ENCODE measurements at regions not wholly inside any gene's neighbourhood (a gene's known extent, or its start where the extent isn't known, plus 50 kb on each side); places are given as distances from the start of the nearest gene placed in this dataset.
"Not testable (repeated sequence)": the region's sequence is repeated elsewhere in the genome, so short reads cannot be mapped to it uniquely, and the experiment has no call there.

- DNase-seq = no peak
Observed at GRCh38 chr7:87007038-87007437, 52.4 kb downstream of the ELAPOR2 start.

GRCh38 chr7:87004956-87005355 is 54.5 kb downstream of the ELAPOR2 start:
- DNase-seq = no peak

GRCh38 chr7:87003872-87004798 is 55.3 kb downstream of the ELAPOR2 start:
- no peak for DNase-seq

- DNase-seq = no peak
Observed at GRCh38 chr7:87001214-87001613, 58.2 kb downstream of the ELAPOR2 start.

- DNase-seq = no peak
Observed at GRCh38 chr7:87000344-87000743, 59.1 kb downstream of the ELAPOR2 start.

- DNase-seq = no peak
Observed at GRCh38 chr7:86999750-87000149, 59.7 kb downstream of the ELAPOR2 start.

GRCh38 chr7:86995814-86996213 is 63.6 kb downstream of the ELAPOR2 start:
- DNase-seq = no peak

- DNase-seq = no peak
Observed at GRCh38 chr7:86995052-86995725, 64.3 kb downstream of the ELAPOR2 start.

- no peak for DNase-seq
Observed at GRCh38 chr7:86991771-86992191, 67.7 kb downstream of the ELAPOR2 start.

- no peak for DNase-seq
Observed at GRCh38 chr7:86991093-86991769, 68.2 kb downstream of the ELAPOR2 start.

GRCh38 chr7:86989407-86989806 is 70.0 kb downstream of the ELAPOR2 start:
- DNase-seq = no peak

GRCh38 chr7:86987834-86988233 is 71.6 kb downstream of the ELAPOR2 start:
- DNase-seq = not testable (repeated sequence)

GRCh38 chr7:86987358-86987757 is 72.1 kb downstream of the ELAPOR2 start:
- DNase-seq = not testable (repeated sequence)

- DNase-seq = not testable (repeated sequence)
Observed at GRCh38 chr7:86985342-86985741, 74.1 kb downstream of the ELAPOR2 start.

- not testable (repeated sequence) for DNase-seq
Observed at GRCh38 chr7:86983654-86984053, 75.8 kb downstream of the ELAPOR2 start.

GRCh38 chr7:86981937-86982336 is 77.5 kb downstream of the ELAPOR2 start:
- not testable (repeated sequence) for DNase-seq

GRCh38 chr7:86981127-86981526 is 78.3 kb downstream of the ELAPOR2 start:
- no peak for DNase-seq

GRCh38 chr7:86980223-86980622 is 79.2 kb downstream of the ELAPOR2 start:
- no peak for DNase-seq

- no peak for DNase-seq
Observed at GRCh38 chr7:86978808-86979506, 80.5 kb downstream of the ELAPOR2 start.

- no peak for DNase-seq
Observed at GRCh38 chr7:86976958-86977357, 82.5 kb downstream of the ELAPOR2 start.

GRCh38 chr7:86975914-86976313 is 83.5 kb downstream of the ELAPOR2 start:
- DNase-seq = no peak

GRCh38 chr7:86975449-86975848 is 84.0 kb downstream of the ELAPOR2 start:
- DNase-seq = no peak

- no peak for DNase-seq
Observed at GRCh38 chr7:86972072-86972471, 87.4 kb downstream of the ELAPOR2 start.

All from NCI-H187 (cell line).